CD4-positive, alpha-beta T cell (primary cell): ENCODE measurements at regions not wholly inside any gene's neighbourhood (a gene's known extent, or its start where the extent isn't known, plus 50 kb on each side); places are given as distances from the start of the nearest gene placed in this dataset.

Experiments used
- ATAC-seq: fragments of 200-7000 bp; cut with Tn5 transposase; one replicate; pipeline ENCODE4 v1.10.0; 2022; ENCODE audit warnings: mild to moderate bottlenecking; ENCODE audit not compliant: poor library complexity
- CTCF ChIA-PET: fragments of 350-600 bp; sonication (Branson Sonifier 250); formaldehyde crosslinking; loops from one replicate; lab custom pipeline; 2021; ENCODE audit warnings: antibody characterized with exemption, inconsistent platforms; lab: Charles Lee
- POLR2A ChIA-PET: fragments of 350-600 bp; sonication (Branson Sonifier 250); formaldehyde crosslinking; loops from one replicate; lab custom pipeline; 2021; ENCODE audit warnings: antibody characterized with exemption, inconsistent platforms; lab: Charles Lee
- DNase-seq, 14 experiments: peaks; one replicate each; pipeline ENCODE4 v3.0.0-alpha.2; 2013 to 2020; ENCODE audit warnings: mixed read lengths in 2 of 14
- H3K27ac ChIP-seq, 2 donors: one replicate each; pipeline versions ENCODE4 v1.5.1 to v1.7.0; 2013; ENCODE audit warnings: low read length in 2 of 2, low read depth in 1 of 2, mild to moderate bottlenecking in 1 of 2
- H3K27me3 ChIP-seq, 2 experiments: 1 replicate in 1 of 2; 2 replicates in 1 of 2; pipeline versions ENCODE4 v1.6.1 to v1.7.0; 2013; ENCODE audit warnings: low read length in 2 of 2, control low read depth in 1 of 2, mild to moderate bottlenecking in 1 of 2, moderate library complexity in 1 of 2; ENCODE audit not compliant: insufficient read depth in 2 of 2, control insufficient read depth in 1 of 2
- H3K36me3 ChIP-seq: one replicate; pipeline ENCODE4 v1.6.1; 2013; ENCODE audit warnings: low read length, control low read depth; ENCODE audit not compliant: insufficient read depth
- H3K4me1 ChIP-seq: one replicate; pipeline ENCODE4 v1.6.1; 2013; ENCODE audit warnings: low read length, control low read depth; ENCODE audit not compliant: insufficient read depth
- H3K4me3 ChIP-seq: one replicate; pipeline ENCODE4 v1.5.1; 2013; ENCODE audit warnings: mild to moderate bottlenecking, low read length, moderate library complexity
- H3K9me3 ChIP-seq, 2 experiments: 1 replicate in 1 of 2; 2 replicates in 1 of 2; pipeline versions ENCODE4 v1.6.1 to v1.7.0; 2013; ENCODE audit warnings: low read length in 2 of 2, mild to moderate bottlenecking in 2 of 2, control low read depth in 1 of 2, moderate library complexity in 1 of 2; ENCODE audit not compliant: control insufficient read depth in 1 of 2, insufficient read depth in 1 of 2
- H3K27ac Mint-ChIP-seq: one replicate; pipeline ENCODE4 v1.8.0; 2020; ENCODE audit warnings: mixed read lengths
- H3K27me3 Mint-ChIP-seq: one replicate; pipeline ENCODE4 v1.8.0; 2021; ENCODE audit warnings: mixed read lengths
- H3K36me3 Mint-ChIP-seq: one replicate; pipeline ENCODE4 v1.8.0; 2021; ENCODE audit warnings: low read depth, mixed read lengths
- H3K4me1 Mint-ChIP-seq: one replicate; pipeline ENCODE4 v1.8.0; 2021; ENCODE audit warnings: low read depth, mixed read lengths
- H3K4me3 Mint-ChIP-seq: one replicate; pipeline ENCODE4 v1.8.0; 2020; ENCODE audit warnings: mild to moderate bottlenecking, mixed read lengths
- H3K9me3 Mint-ChIP-seq: one replicate; pipeline ENCODE4 v1.8.0; 2020; ENCODE audit warnings: mixed read lengths
- intact Hi-C, 2 experiments: fragments of 100-400 bp; cut with DNase I in 1 of 2; cut with micrococcal nuclease in 1 of 2; formaldehyde crosslinking; loops; one replicate each; pipeline versions ENCODE4 v1.15.1 to v1.9.0; 2023 to 2025; cut with DNase I, micrococcal nuclease
- TF ChIP-seq, protein P1 (sequence below): fragments of 200-600 bp; IDR thresholded peaks from one replicate; pipeline ENCODE4 v1.8.0; 2022; ENCODE audit warnings: antibody characterized with exemption, mild to moderate bottlenecking

GRCh38 chr16:85353839-85354685, 241.8 kb upstream of the CIBAR2 start:
- no peak overlapping the region for H3K27ac Mint-ChIP-seq
- no peaks in the 10 kb centered on the region for H3K27me3 Mint-ChIP-seq
- Histone ChIP-seq H3K27ac (no peak overlapping the region), H3K4me1 (no peaks in the 10 kb centered on the region), H3K9me3 (peaks cover 0 to 9% of the 10 kb centered on the region in 2 experiments), H3K4me3 (no peak overlapping the region), H3K27me3 (no peaks in the 10 kb centered on the region), H3K36me3 (no peaks in the 10 kb centered on the region)
- H3K4me1 Mint-ChIP-seq = no peaks in the 10 kb centered on the region
- no peaks in the 10 kb centered on the region for H3K36me3 Mint-ChIP-seq
- CTCF ChIA-PET = no interaction called here
- POLR2A ChIA-PET = no interaction called here
- DNase-seq (no peak), ATAC-seq (no peak)
- TF ChIP-seq, protein P1, sequence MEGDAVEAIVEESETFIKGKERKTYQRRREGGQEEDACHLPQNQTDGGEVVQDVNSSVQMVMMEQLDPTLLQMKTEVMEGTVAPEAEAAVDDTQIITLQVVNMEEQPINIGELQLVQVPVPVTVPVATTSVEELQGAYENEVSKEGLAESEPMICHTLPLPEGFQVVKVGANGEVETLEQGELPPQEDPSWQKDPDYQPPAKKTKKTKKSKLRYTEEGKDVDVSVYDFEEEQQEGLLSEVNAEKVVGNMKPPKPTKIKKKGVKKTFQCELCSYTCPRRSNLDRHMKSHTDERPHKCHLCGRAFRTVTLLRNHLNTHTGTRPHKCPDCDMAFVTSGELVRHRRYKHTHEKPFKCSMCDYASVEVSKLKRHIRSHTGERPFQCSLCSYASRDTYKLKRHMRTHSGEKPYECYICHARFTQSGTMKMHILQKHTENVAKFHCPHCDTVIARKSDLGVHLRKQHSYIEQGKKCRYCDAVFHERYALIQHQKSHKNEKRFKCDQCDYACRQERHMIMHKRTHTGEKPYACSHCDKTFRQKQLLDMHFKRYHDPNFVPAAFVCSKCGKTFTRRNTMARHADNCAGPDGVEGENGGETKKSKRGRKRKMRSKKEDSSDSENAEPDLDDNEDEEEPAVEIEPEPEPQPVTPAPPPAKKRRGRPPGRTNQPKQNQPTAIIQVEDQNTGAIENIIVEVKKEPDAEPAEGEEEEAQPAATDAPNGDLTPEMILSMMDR = no peak
- intact Hi-C loops = no loop called here
- no peaks in the 10 kb centered on the region for H3K9me3 Mint-ChIP-seq
- no peak overlapping the region for H3K4me3 Mint-ChIP-seq

DNA sequence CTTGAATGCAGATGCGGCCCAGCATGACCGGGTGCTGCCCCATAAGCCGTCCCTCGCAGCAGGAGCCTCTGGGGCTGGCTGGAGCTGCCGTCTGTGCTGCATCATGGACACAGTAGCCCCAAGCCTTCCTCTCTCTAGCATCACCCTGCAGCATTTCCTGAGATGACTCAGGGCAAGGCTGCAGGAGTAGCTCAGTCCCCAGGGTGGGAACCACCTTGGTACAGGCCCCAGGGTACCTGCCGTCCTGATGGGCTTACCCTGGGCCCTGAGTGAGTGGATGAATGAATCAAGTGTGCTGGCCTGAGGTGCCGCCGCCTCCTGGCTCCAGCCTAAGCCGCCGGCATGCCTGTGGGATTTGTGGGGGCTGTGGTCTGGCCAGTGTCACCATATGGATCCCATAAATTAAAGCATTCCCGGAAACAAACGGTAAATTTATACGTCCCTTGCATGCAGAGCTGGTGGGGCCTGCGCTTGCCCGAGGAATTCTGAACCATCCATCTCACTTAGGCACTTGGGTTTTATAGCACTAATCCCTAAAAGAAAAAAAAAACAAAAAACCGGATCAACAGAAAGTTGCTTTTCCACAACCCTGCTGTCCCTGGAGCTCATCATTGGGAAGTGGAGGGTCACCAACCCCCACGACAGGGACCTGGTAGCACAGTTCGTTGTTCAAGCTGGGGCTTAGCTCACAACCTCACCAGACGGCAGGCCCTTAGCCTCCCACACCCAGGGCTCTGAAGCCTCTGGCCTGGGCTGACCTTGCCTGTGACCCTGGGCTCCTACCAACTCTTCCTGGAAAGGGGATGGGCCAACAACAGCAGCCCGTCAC, 242.6 kb upstream of the CIBAR2 start:
- CTCF ChIA-PET = no interaction called here
- POLR2A ChIA-PET = no interaction called here
- no peak overlapping the region for H3K27ac ChIP-seq

GRCh38 chr16:85355515-85355837, 243.2 kb upstream of the CIBAR2 start:
- Histone ChIP-seq H3K36me3 (no peaks in the 10 kb centered on the region), H3K4me1 (no peaks in the 10 kb centered on the region), H3K9me3 (peaks cover 0 to 9% of the 10 kb centered on the region in 2 experiments), H3K27ac (no peak overlapping the region), H3K4me3 (no peak overlapping the region), H3K27me3 (no peaks in the 10 kb centered on the region)
- no peaks in the 10 kb centered on the region for H3K27me3 Mint-ChIP-seq
- DNase-seq (no peak), ATAC-seq (no peak)
- TF ChIP-seq, protein P1 = no peak
- no peak overlapping the region for H3K4me3 Mint-ChIP-seq
- H3K4me1 Mint-ChIP-seq = no peaks in the 10 kb centered on the region
- H3K9me3 Mint-ChIP-seq = no peaks in the 10 kb centered on the region
- no peaks in the 10 kb centered on the region for H3K36me3 Mint-ChIP-seq
- ChIA-PET CTCF (no interaction called here), POLR2A (no interaction called here)
- H3K27ac Mint-ChIP-seq = no peak overlapping the region
- intact Hi-C loops = no loop called here

More for the DNA sequence above, 242.6 kb upstream of the CIBAR2 start:
- Mint-ChIP-seq H3K27ac (no peak overlapping the region), H3K36me3 (no peaks in the 10 kb centered on the region), H3K4me3 (no peak overlapping the region), H3K4me1 (no peaks in the 10 kb centered on the region), H3K27me3 (no peaks in the 10 kb centered on the region), H3K9me3 (no peaks in the 10 kb centered on the region)
- H3K36me3 ChIP-seq = no peaks in the 10 kb centered on the region
- H3K9me3 ChIP-seq = peaks cover 0 to 9% of the 10 kb centered on the region in 2 experiments
- ATAC-seq (no peak), DNase-seq (no peak)
- no peak overlapping the region for H3K4me3 ChIP-seq
- no peaks in the 10 kb centered on the region for H3K27me3 ChIP-seq
- intact Hi-C loops = no loop called here
- no peaks in the 10 kb centered on the region for H3K4me1 ChIP-seq
- TF ChIP-seq, protein P1 = no peak
